NCI-H526 treated with DMSO at 0.1 percent for 48 hours (cell line): ENCODE measurements at regions not wholly inside any gene's neighbourhood (a gene's known extent, or its start where the extent isn't known, plus 50 kb on each side); places are given as distances from the start of the nearest gene placed in this dataset.

Experiments used
- DNase-seq: peaks from one replicate; lab custom pipeline; 2025; lab: John Stamatoyannopoulos, UW

DNA sequence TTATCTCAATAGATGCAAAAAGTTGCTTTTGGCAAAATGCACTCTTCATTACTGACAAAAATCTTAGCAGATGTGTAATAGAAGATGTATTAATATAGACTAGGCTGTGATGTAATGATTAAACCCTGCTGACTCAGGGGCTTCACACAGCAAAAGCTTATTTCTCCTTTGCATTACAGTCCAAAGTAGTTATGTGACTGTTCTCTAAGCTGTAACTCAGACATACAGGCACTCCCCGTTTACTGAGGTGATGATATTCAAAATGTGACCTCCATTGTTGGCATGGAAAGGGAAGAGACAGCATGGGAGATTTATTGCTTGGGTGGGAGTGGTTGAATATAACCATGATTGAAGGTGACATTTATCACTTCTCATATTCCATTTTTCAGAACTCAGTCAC lies 331.5 kb downstream of the SNAPC1 start:
- no peak for DNase-seq

DNA sequence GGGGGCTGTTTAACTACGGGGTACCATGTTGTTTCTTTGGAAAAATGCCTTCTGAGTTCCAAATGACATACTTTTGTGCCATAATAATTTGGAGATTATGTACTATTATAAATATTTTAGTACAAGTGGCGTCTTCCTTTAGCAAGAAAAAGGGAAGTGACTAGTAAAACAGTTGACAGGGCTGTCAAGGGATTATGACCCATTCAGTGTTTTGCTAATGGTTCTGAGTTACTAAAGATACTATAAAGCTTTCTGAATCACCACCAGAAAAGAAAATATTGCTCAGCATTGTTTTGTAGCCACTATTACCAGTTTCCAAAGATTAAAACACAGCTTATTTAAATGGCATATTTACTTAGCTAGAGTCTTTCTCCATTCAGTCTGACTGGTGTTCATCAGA lies 334.9 kb downstream of the SNAPC1 start:
- no peak for DNase-seq

DNA sequence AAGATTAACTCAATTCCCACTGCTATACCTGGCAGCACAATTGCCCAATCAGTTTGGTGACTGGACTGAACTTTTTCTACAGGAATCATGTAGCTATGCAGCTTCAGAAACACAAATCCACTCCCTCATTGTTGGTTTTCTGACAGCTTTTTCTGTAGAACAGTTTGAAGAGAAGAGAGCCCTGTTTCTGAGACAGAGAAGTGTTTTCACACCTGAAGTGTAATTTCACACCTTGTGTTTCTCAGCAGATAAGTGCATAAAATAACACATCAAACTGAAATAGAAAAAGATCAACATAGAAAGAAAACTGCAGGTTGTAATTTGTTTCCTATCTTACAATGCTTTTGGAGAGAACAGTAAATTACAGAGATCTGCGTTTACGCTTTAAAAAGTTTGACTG lies 335.6 kb downstream of the SNAPC1 start:
- DNase-seq: no peak

DNA sequence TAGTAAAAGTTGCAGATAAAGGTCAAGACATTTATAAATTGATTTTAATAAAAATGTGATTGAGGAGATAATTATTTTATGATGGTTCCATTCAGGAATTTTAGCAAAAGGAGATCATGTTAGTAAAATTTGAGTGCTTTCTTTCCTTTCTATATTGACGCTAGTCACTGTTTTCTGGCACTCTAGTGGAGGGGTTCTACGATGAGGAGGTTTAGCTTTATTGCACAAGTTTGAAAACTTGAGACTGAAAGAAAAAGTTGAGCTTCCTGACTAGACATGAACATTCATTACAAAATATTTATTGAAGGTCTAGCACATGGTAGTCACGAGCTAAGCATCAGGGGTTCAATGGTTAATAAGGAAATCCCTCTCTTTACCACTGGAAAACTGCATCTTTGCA lies 336.1 kb downstream of the SNAPC1 start:
- no peak for DNase-seq

DNA sequence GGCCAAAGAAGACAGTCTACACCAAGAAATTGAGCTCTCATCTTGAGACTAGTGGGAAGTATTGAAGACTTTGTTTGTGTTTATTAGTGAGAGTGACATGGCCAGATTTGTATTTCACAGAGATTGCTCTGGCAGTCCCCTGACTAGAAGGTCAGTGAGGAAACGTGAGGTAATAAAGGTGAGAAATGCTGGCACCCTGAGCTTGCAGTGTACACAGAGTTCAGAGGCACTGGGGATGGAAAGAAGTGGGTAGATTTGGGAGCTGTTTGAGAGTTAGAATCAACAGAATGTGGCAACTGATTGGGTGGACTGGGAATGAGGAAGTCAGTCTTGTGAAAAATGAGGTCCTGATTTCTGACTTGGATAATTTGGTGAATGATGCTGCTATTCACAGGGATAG lies 336.9 kb downstream of the SNAPC1 start:
- DNase-seq: no peak

DNA sequence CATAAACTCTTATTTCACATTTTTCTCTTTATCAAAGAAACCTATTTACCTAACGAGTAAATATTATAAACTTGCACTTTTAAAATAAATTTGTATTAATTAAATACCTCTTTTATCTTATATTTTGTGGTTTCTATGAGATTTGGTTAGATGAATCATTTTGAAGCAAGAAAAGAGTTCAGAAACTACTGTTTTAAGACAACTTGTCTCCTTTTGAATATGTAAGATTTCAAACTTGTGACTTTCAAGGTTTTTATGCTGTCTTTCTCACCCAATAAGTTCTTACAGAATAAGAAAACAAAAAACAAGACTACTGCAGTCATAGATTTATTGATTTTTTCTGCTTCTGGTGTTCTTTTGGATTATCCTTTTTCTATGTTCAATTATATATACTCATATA lies 339.0 kb downstream of the SNAPC1 start:
- DNase-seq: no peak

DNA sequence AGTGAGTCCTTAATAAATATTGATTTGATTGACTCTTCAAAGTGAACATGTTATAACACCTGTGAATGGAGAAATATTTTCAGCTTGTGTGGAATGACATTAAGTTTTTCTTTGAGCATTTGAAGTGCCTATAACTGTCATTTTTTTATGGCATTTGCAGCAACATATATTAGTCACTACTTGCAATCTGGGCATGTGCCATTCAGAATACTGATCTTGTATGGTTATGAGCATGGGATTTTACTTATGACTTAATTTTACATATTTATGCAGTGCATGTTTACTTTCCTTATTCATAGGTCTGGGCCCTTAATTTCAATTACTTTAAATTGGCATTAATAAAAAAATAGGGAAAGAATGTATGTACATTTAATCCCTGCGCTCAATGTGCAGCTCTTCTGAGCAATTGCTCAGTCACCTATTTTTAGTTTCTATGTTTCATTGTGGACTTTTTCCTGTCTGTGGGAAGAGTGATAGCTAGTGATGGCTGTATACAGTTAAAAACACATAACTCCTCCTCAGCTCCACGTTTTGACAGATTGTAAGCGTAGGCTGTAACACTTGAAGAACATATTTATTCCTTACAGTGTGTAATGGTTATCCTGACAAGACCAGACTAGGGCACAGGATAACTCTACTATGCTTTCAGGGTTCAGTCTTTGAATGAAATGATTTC lies 339.6 kb downstream of the SNAPC1 start:
- DNase-seq: no peak

DNA sequence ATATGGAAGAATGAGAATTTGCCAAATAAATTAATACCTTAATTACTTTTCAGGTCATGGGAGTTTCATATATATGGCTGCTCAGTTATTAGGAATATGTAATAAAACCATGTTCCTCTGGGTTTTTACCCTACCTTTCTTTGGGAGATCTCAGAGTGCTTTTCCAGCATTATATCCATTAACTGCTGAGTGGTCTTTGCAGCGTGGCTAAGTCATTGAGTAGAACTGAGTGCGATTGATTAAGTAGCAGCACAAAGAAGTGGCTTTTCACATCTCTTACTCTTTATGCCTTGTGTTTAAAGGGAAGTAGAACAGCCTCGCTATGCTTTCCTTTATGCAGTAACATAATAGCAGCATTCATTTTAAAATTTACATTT lies 340.1 kb downstream of the SNAPC1 start:
- DNase-seq: no peak

DNA sequence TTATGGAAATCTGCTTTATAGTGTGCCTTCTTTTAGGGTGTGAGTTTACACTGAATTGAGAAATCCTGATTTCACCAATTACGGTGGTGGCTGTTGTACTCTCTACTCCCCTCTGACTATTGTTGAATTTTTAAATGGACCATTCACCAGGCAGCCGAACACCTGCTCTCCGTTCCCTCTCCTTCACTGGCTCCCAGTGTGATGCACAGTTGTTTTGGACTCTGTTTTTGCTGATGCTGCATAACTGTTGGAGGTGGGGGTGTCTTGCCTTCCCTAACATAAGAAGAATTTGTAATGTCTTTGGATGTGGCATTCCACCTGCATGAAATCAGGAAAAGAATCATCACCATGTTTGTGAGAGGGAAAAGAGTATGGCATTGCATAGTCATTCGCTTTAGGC lies 341.2 kb downstream of the SNAPC1 start:
- no peak for DNase-seq

DNA sequence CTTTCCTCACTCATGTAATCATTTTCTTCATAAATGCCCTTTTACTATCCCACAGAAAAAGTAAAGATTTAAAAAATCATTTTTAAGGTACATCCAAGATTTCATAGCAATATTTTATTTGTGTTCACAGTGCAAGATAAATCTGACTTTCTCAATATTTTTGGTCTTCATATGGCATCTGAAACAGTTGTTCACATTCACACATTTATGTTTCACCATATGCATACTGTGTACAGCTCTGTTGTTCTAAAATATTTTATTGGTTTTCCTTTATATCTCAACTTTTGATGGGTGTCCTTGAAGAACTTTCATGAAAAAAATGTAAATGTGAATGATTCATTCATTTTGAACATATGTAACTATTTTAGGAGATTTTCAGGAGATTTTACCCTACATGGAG lies 348.7 kb downstream of the SNAPC1 start:
- no peak for DNase-seq

DNA sequence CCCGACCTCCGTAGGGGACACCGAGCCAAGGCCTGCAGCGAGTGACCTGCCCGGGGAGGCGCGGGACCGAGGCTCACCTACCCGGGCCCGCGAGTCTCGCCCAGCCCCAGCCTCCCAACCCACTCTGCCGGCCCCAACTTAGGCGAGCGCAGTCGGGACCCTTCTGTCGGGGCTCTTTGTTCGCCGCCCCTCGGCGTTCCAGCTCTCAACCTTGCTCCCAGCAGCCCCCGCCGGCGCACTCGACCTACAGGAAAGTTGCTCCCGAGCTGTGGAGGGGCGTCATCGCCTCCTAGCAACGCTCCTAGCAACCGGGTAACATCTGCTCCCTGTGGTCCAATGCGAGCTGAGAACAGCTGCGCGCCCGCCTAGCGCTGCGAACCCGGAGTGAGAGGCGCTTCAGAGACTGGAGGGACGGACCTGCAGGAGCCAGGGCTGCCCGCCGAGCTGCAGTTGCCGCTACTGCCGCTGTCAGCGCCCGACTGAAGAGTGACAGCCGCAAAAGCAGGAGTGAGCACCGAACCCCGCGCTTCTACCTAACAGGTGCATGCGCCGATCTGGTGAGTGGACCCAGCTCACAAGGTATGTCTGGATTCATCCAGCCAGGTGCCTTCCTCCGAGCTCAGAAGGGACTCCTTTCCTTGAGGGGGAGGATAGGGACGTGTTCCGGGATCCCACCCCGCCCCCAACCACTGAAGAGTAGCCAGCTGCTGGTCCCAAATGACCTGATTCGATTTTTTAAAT lies 355.0 kb downstream of the SNAPC1 start:
- peak; percentile 69 for DNase-seq

DNA sequence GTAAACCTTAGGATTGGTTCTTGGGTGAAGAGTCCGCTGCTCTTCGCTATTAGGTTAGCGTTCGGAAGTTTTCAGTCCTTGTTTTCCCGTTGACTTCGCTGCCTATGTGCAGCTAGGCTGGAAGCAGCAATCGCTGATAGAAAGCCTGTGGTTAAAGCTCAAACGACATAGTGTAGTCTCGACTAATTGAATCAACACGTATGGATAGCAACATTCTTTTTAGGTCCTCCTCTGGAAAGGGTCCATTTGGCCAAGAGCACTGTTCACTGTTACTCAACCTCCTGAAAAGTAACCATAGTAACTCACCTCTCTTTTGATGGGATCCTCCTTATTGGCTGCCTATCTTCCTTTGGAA lies 355.5 kb downstream of the SNAPC1 start:
- no peak for DNase-seq

DNA sequence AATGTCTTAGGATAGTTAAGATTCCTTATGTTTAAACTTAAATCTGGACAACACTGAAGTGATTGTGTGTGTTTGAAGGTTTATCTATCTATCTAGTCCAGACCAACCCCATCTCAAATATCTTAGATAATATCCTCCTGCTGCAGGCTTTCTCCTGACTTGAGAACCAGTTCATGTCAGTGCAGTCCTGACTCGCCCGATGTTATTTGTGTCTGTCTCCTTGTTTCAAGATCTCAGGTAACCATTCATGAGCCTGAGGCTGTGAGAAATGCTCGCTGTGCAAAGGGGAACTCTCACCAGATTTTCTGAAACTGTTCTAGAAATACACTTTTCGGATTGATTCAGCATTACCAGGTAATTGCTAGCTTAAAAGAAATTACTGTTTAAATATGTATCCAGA lies 356.2 kb downstream of the SNAPC1 start:
- DNase-seq: no peak

DNA sequence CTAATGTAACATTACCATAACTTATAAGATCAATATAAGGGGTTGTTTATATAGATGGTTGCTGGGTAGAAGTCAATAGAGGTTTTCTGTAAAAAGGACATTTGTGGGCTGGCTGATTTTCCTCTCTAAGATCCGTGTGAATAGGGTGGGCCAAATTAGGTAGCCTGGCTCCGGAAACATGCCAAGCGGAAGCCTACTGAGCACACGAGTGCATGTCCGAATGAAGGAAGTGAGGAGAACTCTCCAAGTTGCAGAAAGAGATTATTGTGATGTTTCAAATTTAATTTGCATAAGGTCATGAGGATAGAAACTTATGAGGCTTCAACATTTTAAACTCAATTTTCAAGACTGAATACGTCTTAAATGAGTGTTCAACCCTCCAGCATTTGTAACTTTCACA lies 356.7 kb downstream of the SNAPC1 start:
- no peak for DNase-seq

DNA sequence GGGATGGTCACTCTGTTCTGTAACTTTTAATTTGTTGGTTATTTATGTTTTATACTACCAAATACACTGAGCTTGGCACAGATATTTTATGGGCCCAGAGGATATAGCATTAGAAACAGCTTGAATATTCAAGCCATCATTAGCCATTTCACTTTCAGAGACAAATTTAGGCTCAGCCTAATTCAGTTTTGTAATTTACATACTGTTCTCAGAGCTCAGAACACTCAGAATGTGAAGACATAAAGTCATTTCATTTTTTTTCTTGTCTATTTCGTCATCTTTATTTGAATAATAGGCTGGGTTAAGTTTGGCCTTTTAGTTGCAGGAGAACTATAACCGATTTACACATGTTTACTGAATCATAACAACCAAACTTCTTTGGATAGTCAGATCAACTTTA lies 361.7 kb downstream of the SNAPC1 start:
- no peak for DNase-seq

DNA sequence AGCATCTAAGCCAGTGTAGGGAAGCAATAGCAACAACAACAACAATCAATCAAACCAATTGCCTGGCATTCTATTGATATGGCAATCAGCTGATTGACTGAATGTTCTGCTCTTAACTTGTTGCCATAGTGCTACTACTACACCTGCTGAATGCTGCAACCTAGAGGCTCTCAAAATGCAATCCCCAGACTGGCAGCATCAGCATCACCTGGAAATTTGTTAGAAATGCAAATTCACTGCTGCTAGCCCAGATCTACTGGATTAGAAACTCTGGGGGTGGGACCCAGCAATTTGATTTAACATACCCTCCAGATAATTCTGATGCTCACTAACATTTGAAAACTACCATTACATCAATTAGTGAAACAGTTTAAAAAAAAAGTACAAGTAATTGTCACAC lies 363.6 kb downstream of the SNAPC1 start:
- DNase-seq: peak; percentile 3

DNA sequence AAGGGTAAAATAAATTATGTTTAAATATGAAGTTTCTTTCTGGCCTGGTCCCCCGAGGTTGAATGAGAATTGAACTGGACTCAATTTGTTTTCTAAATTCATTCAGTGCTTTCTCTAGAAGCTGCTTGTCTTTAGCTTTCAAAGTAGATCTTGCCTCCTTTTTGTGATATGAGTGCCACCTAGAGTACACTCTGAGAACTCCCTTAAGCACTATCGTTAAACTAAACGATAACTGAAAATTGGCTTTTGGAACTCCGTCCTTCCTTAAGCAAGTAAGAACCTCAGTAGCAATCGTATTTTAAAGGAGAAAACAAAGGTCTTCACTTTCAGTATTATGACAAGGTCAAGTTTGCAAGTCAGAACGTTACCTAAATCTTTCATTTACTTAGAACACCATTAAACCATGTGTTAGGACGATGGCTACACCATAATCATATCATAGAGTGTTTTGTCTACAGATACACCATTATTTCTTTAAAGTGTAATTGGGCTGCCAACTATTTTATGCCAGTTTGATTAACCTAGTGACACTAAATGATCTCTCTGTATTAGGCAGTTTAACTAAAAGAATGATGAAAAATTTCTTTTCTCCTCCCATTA lies 364.8 kb downstream of the SNAPC1 start:
- peak; percentile 34 for DNase-seq

DNA sequence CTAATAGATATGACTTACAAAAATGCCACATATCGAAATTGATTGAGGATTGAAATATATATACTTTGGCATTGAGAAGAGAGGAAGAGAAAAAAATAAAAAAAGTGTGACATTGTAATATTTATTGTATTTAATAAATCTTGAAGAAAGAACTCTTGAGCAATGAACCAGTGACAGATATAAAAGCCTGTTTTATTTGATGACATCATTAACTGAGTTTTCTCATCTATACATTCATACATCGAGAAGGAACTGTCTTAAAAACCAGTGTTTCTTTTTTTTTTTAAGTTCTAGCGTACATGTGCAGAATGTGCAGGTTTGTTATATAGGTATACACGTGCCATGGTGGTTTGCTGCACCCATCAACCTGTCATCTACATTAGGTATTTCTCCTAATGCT lies 368.2 kb downstream of the SNAPC1 start:
- DNase-seq: no peak

DNA sequence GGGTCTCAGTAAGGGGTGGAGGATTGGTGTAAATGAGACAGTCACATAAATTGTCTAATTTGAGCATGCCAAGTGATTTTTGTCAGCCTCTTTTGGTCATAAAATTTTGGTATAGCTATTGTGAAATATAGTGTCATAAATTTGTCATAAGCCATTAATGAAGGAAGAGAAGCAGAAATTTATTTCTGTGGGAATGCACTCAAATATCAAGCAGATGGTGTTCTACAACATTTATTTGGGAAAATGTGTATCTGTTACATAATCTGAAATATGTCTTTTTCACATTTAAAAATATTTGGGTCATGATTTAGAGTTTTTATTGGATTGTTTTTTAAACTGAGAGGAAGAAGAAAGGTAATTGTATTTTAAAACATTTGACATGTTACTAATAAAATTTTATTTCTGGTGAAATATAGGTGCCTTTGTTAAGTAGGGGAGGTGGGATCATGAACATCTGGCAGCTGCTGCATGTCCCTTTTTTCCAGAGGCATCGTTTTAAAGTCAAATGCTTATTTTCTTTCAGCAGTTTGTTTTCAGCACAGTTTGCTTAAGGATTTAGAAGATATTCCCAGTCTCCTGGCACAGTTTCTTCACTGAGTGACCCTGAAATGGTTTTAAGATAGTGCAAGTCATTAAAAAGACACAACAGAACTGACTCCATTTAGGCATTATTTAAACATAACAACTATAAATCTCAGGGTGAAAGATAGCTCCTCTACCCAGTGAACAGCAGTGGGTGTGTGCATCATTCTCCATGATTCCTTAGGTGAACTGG lies 371.7 kb downstream of the SNAPC1 start:
- no peak for DNase-seq

DNA sequence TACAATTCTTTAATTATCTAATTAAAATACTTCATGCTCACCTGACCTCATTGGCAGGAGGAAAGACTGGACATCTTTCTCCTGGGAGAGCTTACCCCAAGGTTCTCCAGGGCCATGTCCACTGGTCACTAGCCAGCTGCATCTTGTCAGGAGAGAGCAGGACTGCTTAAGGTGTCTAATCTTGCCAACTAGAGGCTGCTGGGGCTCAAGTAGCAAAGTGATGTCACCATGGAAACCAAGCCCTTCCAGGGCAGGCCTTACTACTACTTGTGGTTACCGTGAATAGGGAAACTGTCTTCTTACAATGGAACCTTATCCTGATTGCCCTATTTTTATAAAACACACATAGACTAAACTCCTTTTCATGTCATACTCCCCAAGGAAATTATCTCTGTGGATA lies 376.4 kb downstream of the SNAPC1 start:
- no peak for DNase-seq

DNA sequence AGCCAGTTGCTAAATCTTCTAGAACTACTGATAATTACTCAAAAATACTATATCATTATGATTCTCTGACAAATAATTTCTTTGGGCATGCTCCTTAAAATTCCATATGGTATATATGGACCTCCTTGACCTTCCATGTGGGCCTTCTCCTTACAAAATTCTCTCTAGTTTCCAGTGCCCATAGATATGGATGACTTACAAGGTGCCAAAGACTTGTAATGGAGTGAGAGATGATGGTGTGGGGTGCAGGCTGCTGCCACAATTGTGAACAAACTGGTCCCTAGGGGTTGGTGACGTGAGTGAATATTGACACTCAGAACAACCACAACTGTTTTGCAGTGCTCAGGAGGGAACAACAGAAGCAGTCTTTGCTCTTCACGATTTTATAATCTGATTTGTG lies 378.9 kb downstream of the SNAPC1 start:
- DNase-seq: no peak

DNA sequence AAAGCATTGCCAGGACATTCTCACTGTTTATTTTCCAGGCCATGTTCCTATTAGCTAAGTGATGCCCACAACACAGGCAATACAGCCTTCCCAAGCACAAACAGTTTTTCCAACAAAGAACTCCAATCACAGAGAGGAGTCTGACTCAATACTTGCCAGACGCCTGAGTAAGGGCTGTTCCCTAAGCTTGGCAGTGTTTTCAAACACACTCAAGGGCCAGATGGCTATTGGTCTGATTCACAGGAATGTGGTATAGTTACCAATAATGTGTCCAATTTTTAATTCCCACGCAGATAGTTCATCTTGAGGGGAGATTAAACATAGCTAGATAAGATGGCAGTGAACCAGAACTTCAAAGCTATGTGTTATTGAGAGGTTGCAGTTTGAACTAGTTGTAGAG lies 381.0 kb downstream of the SNAPC1 start:
- no peak for DNase-seq

DNA sequence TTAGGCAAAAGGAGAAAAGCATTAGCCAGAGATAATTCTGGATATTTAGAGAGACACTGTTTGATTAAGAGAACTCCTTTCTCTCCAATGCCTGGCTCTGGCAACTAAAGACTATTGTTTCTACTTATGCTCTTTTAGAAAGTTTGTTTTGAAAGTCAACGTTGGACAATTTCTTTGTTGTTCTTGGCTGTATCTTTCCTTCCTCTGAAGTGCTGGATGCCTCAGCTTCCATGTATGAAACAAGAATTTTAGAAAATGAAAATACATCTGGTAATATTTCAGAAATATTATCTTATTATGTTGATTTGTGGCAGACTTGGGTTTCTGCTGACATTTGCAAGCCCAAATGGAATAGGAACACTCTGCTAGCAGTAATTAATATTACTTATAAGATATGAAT lies 382.6 kb downstream of the SNAPC1 start:
- DNase-seq: no peak
